Sigmoid colon (tissue), 6 donors: ENCODE measurements at regions not wholly inside any gene's neighbourhood (a gene's known extent, or its start where the extent isn't known, plus 50 kb on each side); places are given as distances from the start of the nearest gene placed in this dataset.

ENCODE experiments used
- DNase-seq: peaks from one replicate; pipeline ENCODE4 v3.0.0-alpha.2; 2019
- H3K27ac ChIP-seq, 4 donors: fragments of 200-600 bp; sonication (generic); one replicate each; pipeline ENCODE4 v1.5.1; 2016 to 2019; ENCODE audit warnings: mild to moderate bottlenecking in 1 of 4
- H3K27me3 ChIP-seq, 3 donors: fragments of 200-600 bp; sonication (generic); one replicate each; pipeline ENCODE4 v1.5.1; 2019; ENCODE audit warnings: mild to moderate bottlenecking in 1 of 3
- H3K36me3 ChIP-seq, 4 donors: fragments of 200-600 bp; sonication (generic); one replicate each; pipeline ENCODE4 v1.5.1; 2016 to 2019
- H3K4me1 ChIP-seq, 4 donors: fragments of 200-600 bp; sonication (generic); one replicate each; pipeline ENCODE4 v1.5.1; 2017 to 2019
- H3K4me3 ChIP-seq, 4 donors: fragments of 200-600 bp; sonication (generic); one replicate each; pipeline ENCODE4 v1.5.1; 2017 to 2019; ENCODE audit warnings: mild to moderate bottlenecking in 2 of 4, moderate library complexity in 1 of 4
- H3K9me3 ChIP-seq, 4 donors: fragments of 200-600 bp in 3 of 4; sonication (generic) in 3 of 4; one replicate each; pipeline versions ENCODE4 v1.5.1 to v1.6.1; 2013 to 2019
- EP300 ChIP-seq, 4 donors: sonication (generic); formaldehyde crosslinking; IDR thresholded peaks; one replicate each; pipeline ENCODE4 v1.6.1; 2017; ENCODE audit warnings: antibody characterized with exemption in 4 of 4
- POLR2A ChIP-seq, 2 donors: fragments of 450-650 bp; IDR thresholded peaks; one replicate each; pipeline ENCODE4 v1.6.1; 2016; ENCODE audit warnings: antibody characterized with exemption in 2 of 2, mild to moderate bottlenecking in 2 of 2, moderate library complexity in 2 of 2
- POLR2AphosphoS5 ChIP-seq, 4 donors: sonication (generic); formaldehyde crosslinking; IDR thresholded peaks; one replicate each; pipeline ENCODE4 v1.6.1; 2017; ENCODE audit warnings: antibody characterized with exemption in 4 of 4
- WGBS, 2 donors: extraction: QIAGEN DNeasy Blood & Tissue Kit; methylation state at CpG; one replicate each; pipeline ENCODE4 v1.1.7; 2013; 5-methylcytosine and 5-hydroxymethylcytosine counted together
- intact Hi-C: fragments of 100-400 bp; cut with DNase I; formaldehyde crosslinking; loops from one replicate; pipeline ENCODE4 v1.15.1; 2023
- TF ChIP-seq, protein P1 (sequence below), 4 experiments: fragments of 450-650 bp in 3 of 4; fragments of 200-600 bp in 1 of 4; IDR thresholded peaks; one replicate each; pipeline ENCODE4 v1.5.1; 2016 to 2019; ENCODE audit warnings: antibody characterized with exemption in 4 of 4, mild to moderate bottlenecking in 3 of 4, moderate library complexity in 2 of 4
- donor health status: healthy with polysubstance abuse.
- donor health status: healthy.

GRCh38 chr5:57948091-57948490 lies 465.5 kb upstream of the ACTBL2 start:
- no peak for TF ChIP-seq EP300 (IDR thresholded peaks at IDR 0.05)
- TF ChIP-seq, protein P1, sequence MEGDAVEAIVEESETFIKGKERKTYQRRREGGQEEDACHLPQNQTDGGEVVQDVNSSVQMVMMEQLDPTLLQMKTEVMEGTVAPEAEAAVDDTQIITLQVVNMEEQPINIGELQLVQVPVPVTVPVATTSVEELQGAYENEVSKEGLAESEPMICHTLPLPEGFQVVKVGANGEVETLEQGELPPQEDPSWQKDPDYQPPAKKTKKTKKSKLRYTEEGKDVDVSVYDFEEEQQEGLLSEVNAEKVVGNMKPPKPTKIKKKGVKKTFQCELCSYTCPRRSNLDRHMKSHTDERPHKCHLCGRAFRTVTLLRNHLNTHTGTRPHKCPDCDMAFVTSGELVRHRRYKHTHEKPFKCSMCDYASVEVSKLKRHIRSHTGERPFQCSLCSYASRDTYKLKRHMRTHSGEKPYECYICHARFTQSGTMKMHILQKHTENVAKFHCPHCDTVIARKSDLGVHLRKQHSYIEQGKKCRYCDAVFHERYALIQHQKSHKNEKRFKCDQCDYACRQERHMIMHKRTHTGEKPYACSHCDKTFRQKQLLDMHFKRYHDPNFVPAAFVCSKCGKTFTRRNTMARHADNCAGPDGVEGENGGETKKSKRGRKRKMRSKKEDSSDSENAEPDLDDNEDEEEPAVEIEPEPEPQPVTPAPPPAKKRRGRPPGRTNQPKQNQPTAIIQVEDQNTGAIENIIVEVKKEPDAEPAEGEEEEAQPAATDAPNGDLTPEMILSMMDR (IDR thresholded peaks at IDR 0.05), result no peak
- no peak for TF ChIP-seq POLR2A (IDR thresholded peaks at IDR 0.05)
- no peak for TF ChIP-seq POLR2AphosphoS5 (IDR thresholded peaks at IDR 0.05)
- Histone ChIP-seq H3K27ac (no peak overlapping the region), H3K4me1 (no peaks in the 10 kb centered on the region), H3K9me3 (no peaks in the 10 kb centered on the region), H3K36me3 (no peaks in the 10 kb centered on the region), H3K4me3 (no peak overlapping the region), H3K27me3 (no peaks in the 10 kb centered on the region)
- no peak for DNase-seq
- 16 to 64% methylated on average over 1 of the region's 1 CpG for WGBS, 2 donors
- intact Hi-C loops, result no loop called here

- Histone ChIP-seq H3K4me3 (no peak overlapping the region), H3K27ac (no peak overlapping the region), H3K4me1 (no peaks in the 10 kb centered on the region), H3K27me3 (no peaks in the 10 kb centered on the region), H3K9me3 (no peaks in the 10 kb centered on the region), H3K36me3 (no peaks in the 10 kb centered on the region)
- no peak for TF ChIP-seq POLR2AphosphoS5 (IDR thresholded peaks at IDR 0.05)
- TF ChIP-seq EP300 (IDR thresholded peaks at IDR 0.05), result no peak
- TF ChIP-seq, protein P1 (IDR thresholded peaks at IDR 0.05), result no peak
- TF ChIP-seq POLR2A (IDR thresholded peaks at IDR 0.05), result no peak
- intact Hi-C loops, result no loop called here
- 85 to 88% methylated on average over 5 of the region's 5 CpGs for WGBS, 2 donors
- DNase-seq, result no peak
Observed at GRCh38 chr5:57947181-57947580, 464.6 kb upstream of the ACTBL2 start.

DNA sequence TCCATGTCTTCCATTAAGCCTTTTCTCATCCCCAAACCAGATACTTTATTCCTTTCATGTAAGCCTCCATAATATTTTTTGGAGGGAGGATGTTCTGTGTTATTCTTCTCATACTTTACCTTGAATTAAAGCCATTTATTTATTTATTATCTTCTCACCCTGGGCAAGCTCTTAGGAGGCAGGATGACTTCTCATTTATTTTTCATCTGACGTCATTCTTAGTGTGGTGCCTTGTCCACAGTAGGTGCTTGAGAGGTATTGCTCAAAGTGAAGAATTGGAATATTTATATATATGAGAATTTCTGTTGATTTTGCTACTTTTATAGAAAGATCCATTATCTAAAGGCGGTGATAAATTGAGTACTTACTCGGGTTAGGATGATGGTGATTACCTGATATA lies 458.3 kb upstream of the ACTBL2 start:
- Histone ChIP-seq H3K36me3 (no peaks in the 10 kb centered on the region), H3K9me3 (no peaks in the 10 kb centered on the region), H3K4me1 (no peaks in the 10 kb centered on the region), H3K27me3 (no peaks in the 10 kb centered on the region), H3K27ac (no peak overlapping the region), H3K4me3 (no peak overlapping the region)
- 86 to 92% methylated on average over 3 of the region's 3 CpGs for WGBS, 2 donors
- no peak for DNase-seq
- TF ChIP-seq EP300 (IDR thresholded peaks at IDR 0.05), result no peak
- no peak for TF ChIP-seq POLR2A (IDR thresholded peaks at IDR 0.05)
- TF ChIP-seq POLR2AphosphoS5 (IDR thresholded peaks at IDR 0.05), result no peak
- TF ChIP-seq, protein P1 (IDR thresholded peaks at IDR 0.05), result no peak
- intact Hi-C loops, result no loop called here

DNA sequence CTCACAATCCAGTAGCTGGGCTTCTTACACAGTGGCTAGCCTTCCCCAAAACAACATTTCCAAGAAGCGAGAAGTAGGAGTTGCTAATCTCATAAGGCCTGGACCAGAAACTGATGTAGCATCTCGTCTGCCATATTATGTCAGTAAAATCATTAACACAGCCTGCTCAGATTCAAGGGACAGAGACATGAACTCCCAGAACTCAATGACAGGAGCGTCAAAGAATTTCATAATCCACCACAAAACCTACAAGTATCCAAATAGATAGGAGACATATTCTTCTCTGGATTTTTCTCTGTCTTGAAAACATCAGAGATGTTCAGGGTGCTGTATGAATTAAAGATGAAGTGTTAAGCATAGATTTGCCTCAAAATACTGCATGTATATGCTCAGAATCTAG lies 457.6 kb upstream of the ACTBL2 start:
- WGBS, 2 donors, result 91 to 93% methylated on average over 3 of the region's 3 CpGs
- TF ChIP-seq, protein P1 (IDR thresholded peaks at IDR 0.05), result no peak
- no peak for TF ChIP-seq EP300 (IDR thresholded peaks at IDR 0.05)
- TF ChIP-seq POLR2A (IDR thresholded peaks at IDR 0.05), result no peak
- TF ChIP-seq POLR2AphosphoS5 (IDR thresholded peaks at IDR 0.05), result no peak
- Histone ChIP-seq H3K4me3 (no peak overlapping the region), H3K27me3 (no peaks in the 10 kb centered on the region), H3K36me3 (no peaks in the 10 kb centered on the region), H3K27ac (no peak overlapping the region), H3K9me3 (no peaks in the 10 kb centered on the region), H3K4me1 (no peaks in the 10 kb centered on the region)
- no peak for DNase-seq
- intact Hi-C loops, result no loop called here

DNA sequence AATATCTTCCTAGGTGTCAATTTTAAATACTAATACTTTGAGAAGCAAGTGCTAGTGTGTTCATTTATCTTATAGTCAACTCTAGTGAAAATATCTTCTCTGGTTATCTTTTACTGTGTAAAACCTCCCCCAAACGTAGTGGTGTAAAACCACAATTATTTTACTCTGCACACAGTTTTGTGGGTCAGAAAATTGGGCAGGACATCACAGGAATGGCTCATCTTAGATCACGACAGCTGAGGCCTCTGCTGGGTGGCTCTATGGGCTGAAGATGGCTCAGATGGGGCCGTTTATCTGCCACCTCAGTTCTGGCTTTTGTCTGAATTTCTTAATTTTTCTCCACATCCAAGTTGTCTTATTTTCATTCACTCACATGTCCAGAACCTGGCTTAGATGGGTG lies 457.2 kb upstream of the ACTBL2 start:
- Histone ChIP-seq H3K9me3 (no peaks in the 10 kb centered on the region), H3K4me1 (no peaks in the 10 kb centered on the region), H3K4me3 (no peak overlapping the region), H3K27ac (no peak overlapping the region), H3K27me3 (no peaks in the 10 kb centered on the region), H3K36me3 (no peaks in the 10 kb centered on the region)
- DNase-seq, result no peak
- no peak for TF ChIP-seq POLR2AphosphoS5 (IDR thresholded peaks at IDR 0.05)
- TF ChIP-seq EP300 (IDR thresholded peaks at IDR 0.05), result no peak
- TF ChIP-seq POLR2A (IDR thresholded peaks at IDR 0.05), result no peak
- TF ChIP-seq, protein P1 (IDR thresholded peaks at IDR 0.05), result no peak
- 39 to 41% methylated on average over 3 of the region's 3 CpGs for WGBS, 2 donors
- intact Hi-C loops, result no loop called here
